HCT116 (cell line): ENCODE measurements at regions not wholly inside any gene's neighbourhood (a gene's known extent, or its start where the extent isn't known, plus 50 kb on each side); places are given as distances from the start of the nearest gene placed in this dataset.

Source experiments
- ATAC-seq: fragments of 200-7000 bp; cut with Tn5 transposase; 2 replicates; pipeline ENCODE4 v1.9.1; 2020; ENCODE audit warnings: mild to moderate bottlenecking, moderate library complexity
- BruUV-seq: library from RNA; stranded (reverse); fragments of 400-500 nt; replicated peaks from 2 replicates; lab custom pipeline; 2021; lab: Mats Ljungman, UMichigan
- CTCF ChIA-PET: fragments of 300-600 bp; sonication (Branson Sonifier 250); formaldehyde crosslinking; loops from one replicate; lab custom pipeline; 2021; ENCODE audit warnings: antibody characterized with exemption; lab: Charles Lee
- POLR2A ChIA-PET: fragments of 300-600, 350-600 bp; sonication (Branson Sonifier 250); formaldehyde crosslinking; loops from one replicate; lab custom pipeline; 2021; ENCODE audit warnings: antibody characterized with exemption; lab: Charles Lee
- RAD21 ChIA-PET, 2 experiments: fragments of 300-600 bp; sonication (Branson Sonifier 250); formaldehyde crosslinking; loops; one replicate each; lab custom pipeline; 2023; ENCODE audit warnings: low total read pairs in 2 of 2; ENCODE audit not compliant: uncharacterized antibody in 2 of 2, unreplicated experiment in 2 of 2, low non-redundant PET in 1 of 2; lab: Charles Lee
- DNase-seq: peaks from one replicate; pipeline ENCODE4 v3.0.0-alpha.2; 2010; ENCODE audit warnings: low read depth, low spot score
- H2AFZ ChIP-seq: fragments of 200-600 bp; shearing (Covaris generic), sonication (generic); 2 replicates; pipeline ENCODE4 v1.6.1; 2017; ENCODE audit warnings: low read depth, mixed run types, mixed read lengths, antibody characterized with exemption, low read length; ENCODE audit not compliant: poor library complexity, severe bottlenecking
- H3K27ac ChIP-seq: 2 replicates; pipeline ENCODE4 v1.5.1; 2012; ENCODE audit warnings: low read depth, low read length
- H3K27me3 ChIP-seq: fragments of 200-600 bp; sonication (generic); 2 replicates; pipeline ENCODE4 v1.6.1; 2016; ENCODE audit warnings: mixed run types, low read length, mixed read lengths; ENCODE audit not compliant: insufficient read depth
- H3K36me3 ChIP-seq, 2 experiments: fragments of 200-500 bp in 1 of 2; fragments of 200-600 bp in 1 of 2; sonication (Bioruptor generic) in 1 of 2; sonication (generic) in 1 of 2; 2 replicates each; pipeline versions ENCODE4 v1.5.1 to v1.6.1; 2014 to 2016; ENCODE audit warnings: low read length in 2 of 2, inconsistent platforms in 1 of 2, mixed read lengths in 1 of 2, mixed run types in 1 of 2; ENCODE audit not compliant: insufficient read depth in 2 of 2, control insufficient read depth in 1 of 2
- H3K4me1 ChIP-seq, 2 experiments: fragments of 200-600 bp in 1 of 2; sonication (generic) in 1 of 2; 2 replicates each; pipeline versions ENCODE4 v1.5.1 to v1.6.1; 2012 to 2017; ENCODE audit warnings: low read length in 2 of 2, inconsistent platforms in 1 of 2, mild to moderate bottlenecking in 1 of 2, mixed read lengths in 1 of 2, mixed run types in 1 of 2, moderate library complexity in 1 of 2; ENCODE audit not compliant: insufficient read depth in 2 of 2, control insufficient read depth in 1 of 2
- H3K4me2 ChIP-seq: fragments of 200-600 bp; sonication (generic); 2 replicates; pipeline ENCODE4 v1.6.1; 2017; ENCODE audit warnings: mixed run types, low read length, mixed read lengths
- H3K4me3 ChIP-seq, 2 experiments: fragments of 200-600 bp in 1 of 2; sonication (generic) in 1 of 2; replicated peaks in 1 of 2; 2 replicates each; pipeline ENCODE4 v1.5.1; 2011 to 2016; ENCODE audit warnings: low read length in 2 of 2, control low read depth in 1 of 2, low read depth in 1 of 2, mild to moderate bottlenecking in 1 of 2, mixed read lengths in 1 of 2, mixed run types in 1 of 2
- H3K79me2 ChIP-seq: fragments of 200-600 bp; sonication (generic); 2 replicates; pipeline ENCODE4 v1.6.1; 2017; ENCODE audit warnings: mild to moderate bottlenecking, mixed run types, low read length, moderate library complexity, mixed read lengths; ENCODE audit not compliant: insufficient read depth
- H3K9ac ChIP-seq: fragments of 200-600 bp; sonication (generic); 2 replicates; pipeline ENCODE4 v1.6.1; 2016; ENCODE audit warnings: low read length, mixed read lengths
- H3K9me2 ChIP-seq: fragments of 200-600 bp; sonication (generic), shearing (Covaris generic); 2 replicates; pipeline ENCODE4 v1.6.1; 2017; ENCODE audit warnings: mixed run types, mild to moderate bottlenecking, moderate library complexity; ENCODE audit not compliant: insufficient read depth
- H3K9me3 ChIP-seq, 2 experiments: fragments of 200-500 bp in 1 of 2; fragments of 200-600 bp in 1 of 2; sonication (Bioruptor generic) in 1 of 2; sonication (generic) in 1 of 2; 2 replicates each; pipeline ENCODE4 v1.6.1; 2014 to 2017; ENCODE audit warnings: low read length in 2 of 2, mixed read lengths in 2 of 2, inconsistent platforms in 1 of 2, low read depth in 1 of 2, mild to moderate bottlenecking in 1 of 2, mixed run types in 1 of 2, moderate library complexity in 1 of 2; ENCODE audit not compliant: control insufficient read depth in 1 of 2, insufficient read depth in 1 of 2
- H4K20me1 ChIP-seq: fragments of 200-600 bp; sonication (generic), shearing (Covaris generic); 2 replicates; pipeline ENCODE4 v1.6.1; 2017; ENCODE audit warnings: mixed run types, mild to moderate bottlenecking, moderate library complexity; ENCODE audit not compliant: insufficient read depth
- CBX3 ChIP-seq: IDR thresholded peaks from 2 replicates; pipeline ENCODE4 v1.6.1; 2012; ENCODE audit warnings: low read depth
- ELF1 ChIP-seq: IDR thresholded peaks from 2 replicates; pipeline ENCODE4 v1.6.1; 2012; ENCODE audit warnings: low read depth, borderline replicate concordance
- EZH2 ChIP-seq: fragments of 200-600 bp; sonication (generic); IDR thresholded peaks from 2 replicates; pipeline ENCODE4 v1.6.1; 2017; ENCODE audit warnings: antibody characterized with exemption, mixed run types
- FOSL1 ChIP-seq: IDR thresholded peaks from 2 replicates; pipeline ENCODE4 v1.6.1; 2012; ENCODE audit warnings: low read depth
- JUND ChIP-seq: IDR thresholded peaks from 2 replicates; pipeline ENCODE4 v1.6.1; 2012
- POLR2AphosphoS5 ChIP-seq: IDR thresholded peaks from 2 replicates; pipeline ENCODE4 v1.6.1; 2011; ENCODE audit warnings: mild to moderate bottlenecking, low read depth, low read length, moderate library complexity
- RAD21 ChIP-seq: IDR thresholded peaks from 2 replicates; pipeline ENCODE4 v1.6.1; 2012; ENCODE audit warnings: low read depth, mild to moderate bottlenecking
- SRF ChIP-seq: IDR thresholded peaks from 2 replicates; pipeline ENCODE4 v1.6.1; 2012; ENCODE audit warnings: low read depth
- TCF7L2 ChIP-seq: IDR thresholded peaks from 2 replicates; pipeline ENCODE4 v1.7.0; 2011; ENCODE audit warnings: borderline replicate concordance, inconsistent platforms; ENCODE audit not compliant: insufficient read depth, insufficient read length; ENCODE audit errors: extremely low read depth
- YY1 ChIP-seq: IDR thresholded peaks from 2 replicates; pipeline ENCODE4 v1.6.1; 2011; ENCODE audit warnings: low read length, low read depth, moderate library complexity, mild to moderate bottlenecking; ENCODE audit not compliant: insufficient replicate concordance; ENCODE audit errors: extremely low read depth
- ZFX ChIP-seq: fragments of 450-650 bp; IDR thresholded peaks from 2 replicates; pipeline ENCODE4 v1.6.1; 2017
- ZNF274 ChIP-seq: fragments of 200-500 bp; sonication (Bioruptor generic); IDR thresholded peaks from 2 replicates; pipeline ENCODE4 v1.6.1; 2014; ENCODE audit warnings: mild to moderate bottlenecking, low read depth, low read length, inconsistent platforms
- intact Hi-C: fragments of 100-400 bp; cut with micrococcal nuclease; formaldehyde crosslinking; loops from 2 replicates; pipeline ENCODE4 v1.10.0; 2022
- TF ChIP-seq, protein P1 (sequence below): IDR thresholded peaks from 2 replicates; pipeline ENCODE4 v1.6.1; 2012
- TF ChIP-seq, protein P2 (sequence below), 3 experiments: fragments of 200-600 bp in 1 of 3; sonication (generic) in 1 of 3; IDR thresholded peaks in 2 of 3; conservative IDR thresholded peaks in 1 of 3; 2 replicates each; pipeline ENCODE4 v1.5.1; 2012 to 2017; ENCODE audit warnings: low read depth in 2 of 3, low read length in 2 of 3, antibody characterized with exemption in 1 of 3, borderline replicate concordance in 1 of 3, control low read depth in 1 of 3, mild to moderate bottlenecking in 1 of 3, mixed read lengths in 1 of 3, mixed run types in 1 of 3, moderate library complexity in 1 of 3; ENCODE audit not compliant: insufficient read depth in 1 of 3
- TF ChIP-seq, protein P3 (sequence below): IDR thresholded peaks from 2 replicates; pipeline ENCODE4 v1.6.1; 2012
- TF ChIP-seq, protein P4 (sequence below): IDR thresholded peaks from 2 replicates; pipeline ENCODE4 v1.6.1; 2011; ENCODE audit warnings: mild to moderate bottlenecking, low read length, moderate library complexity; ENCODE audit not compliant: insufficient replicate concordance; ENCODE audit errors: extremely low read depth
- TF ChIP-seq, protein P5 (sequence below): IDR thresholded peaks from 2 replicates; pipeline ENCODE4 v1.6.1; 2012; ENCODE audit warnings: low read depth

DNA sequence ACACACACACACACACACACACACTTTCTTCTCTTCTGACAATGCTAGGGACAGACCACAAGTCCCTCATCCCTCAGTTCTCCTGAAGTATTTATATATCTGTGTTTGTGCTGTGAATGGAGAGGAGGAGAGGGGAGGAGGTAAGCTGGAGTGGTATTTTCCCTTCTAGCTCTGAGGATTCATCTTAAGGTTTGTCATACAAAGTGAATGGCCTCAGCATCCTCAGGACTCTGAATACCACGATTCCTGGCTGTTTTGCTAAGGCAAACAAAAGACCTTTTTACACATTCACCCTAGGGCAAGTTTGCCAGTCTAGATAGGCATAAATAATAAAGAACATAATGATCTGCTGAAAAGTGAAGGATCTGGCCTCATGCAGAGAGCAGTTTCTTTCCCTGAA is 65.7 kb upstream of the CHMP2B start (continued):
- TF ChIP-seq SRF (no peak), ELF1 (no peak), TCF7L2 (no peak)

DNA sequence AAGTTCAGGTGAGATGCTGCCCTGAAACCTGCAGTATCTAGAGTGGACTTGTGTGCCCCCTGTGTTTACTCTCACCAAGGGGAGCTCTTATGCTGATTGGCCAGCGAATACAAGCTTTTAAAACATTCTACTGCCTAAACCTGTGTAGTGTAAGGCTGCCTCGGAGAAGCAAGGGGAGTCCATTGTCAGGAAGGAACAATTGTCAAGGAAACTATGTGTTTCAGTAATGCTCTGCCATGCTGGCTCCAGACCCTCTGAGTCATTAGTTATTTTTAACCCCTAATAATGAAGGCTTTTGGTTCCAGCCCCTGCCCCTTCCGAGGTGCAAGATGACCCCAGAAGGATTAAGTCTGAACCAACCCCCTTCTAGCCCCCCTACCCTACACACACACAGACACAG is 66.1 kb upstream of the CHMP2B start:
- intact Hi-C loops, result loop anchor here (10.0 kb wide), 2 partner anchors 186 to 456 kb away; no protein-coding TSS in a partner anchor

More for the DNA sequence above, 66.1 kb upstream of the CHMP2B start:
- no peak overlapping the region for H3K4me2 ChIP-seq
- H2AFZ ChIP-seq, result no peak overlapping the region
- no peak overlapping the region for H3K4me3 ChIP-seq
- POLR2A ChIA-PET, result no interaction called here
- RAD21 ChIA-PET, result no interaction called here
- no TSS peak for BruUV-seq
- no peaks in the 10 kb centered on the region for H3K79me2 ChIP-seq
- no peaks in the 10 kb centered on the region for H3K9me2 ChIP-seq
- no peaks in the 10 kb centered on the region for H4K20me1 ChIP-seq
- no peaks in the 10 kb centered on the region for H3K4me1 ChIP-seq
- ATAC-seq (no peak), DNase-seq (no peak)
- CTCF ChIA-PET, result no interaction called here
- H3K27ac ChIP-seq, result no peak overlapping the region
- no peaks in the 10 kb centered on the region for H3K27me3 ChIP-seq
- H3K9ac ChIP-seq, result no peak overlapping the region
- no peaks in the 10 kb centered on the region for H3K9me3 ChIP-seq
- H3K36me3 ChIP-seq, result no peaks in the 10 kb centered on the region
- no peak for TF ChIP-seq FOSL1
- TF ChIP-seq TCF7L2, result no peak
- TF ChIP-seq RAD21, result no peak
- no peak for TF ChIP-seq EZH2
- TF ChIP-seq, protein P1, sequence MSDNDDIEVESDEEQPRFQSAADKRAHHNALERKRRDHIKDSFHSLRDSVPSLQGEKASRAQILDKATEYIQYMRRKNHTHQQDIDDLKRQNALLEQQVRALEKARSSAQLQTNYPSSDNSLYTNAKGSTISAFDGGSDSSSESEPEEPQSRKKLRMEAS, result no peak
- no peak for TF ChIP-seq SRF
- TF ChIP-seq, protein P2, sequence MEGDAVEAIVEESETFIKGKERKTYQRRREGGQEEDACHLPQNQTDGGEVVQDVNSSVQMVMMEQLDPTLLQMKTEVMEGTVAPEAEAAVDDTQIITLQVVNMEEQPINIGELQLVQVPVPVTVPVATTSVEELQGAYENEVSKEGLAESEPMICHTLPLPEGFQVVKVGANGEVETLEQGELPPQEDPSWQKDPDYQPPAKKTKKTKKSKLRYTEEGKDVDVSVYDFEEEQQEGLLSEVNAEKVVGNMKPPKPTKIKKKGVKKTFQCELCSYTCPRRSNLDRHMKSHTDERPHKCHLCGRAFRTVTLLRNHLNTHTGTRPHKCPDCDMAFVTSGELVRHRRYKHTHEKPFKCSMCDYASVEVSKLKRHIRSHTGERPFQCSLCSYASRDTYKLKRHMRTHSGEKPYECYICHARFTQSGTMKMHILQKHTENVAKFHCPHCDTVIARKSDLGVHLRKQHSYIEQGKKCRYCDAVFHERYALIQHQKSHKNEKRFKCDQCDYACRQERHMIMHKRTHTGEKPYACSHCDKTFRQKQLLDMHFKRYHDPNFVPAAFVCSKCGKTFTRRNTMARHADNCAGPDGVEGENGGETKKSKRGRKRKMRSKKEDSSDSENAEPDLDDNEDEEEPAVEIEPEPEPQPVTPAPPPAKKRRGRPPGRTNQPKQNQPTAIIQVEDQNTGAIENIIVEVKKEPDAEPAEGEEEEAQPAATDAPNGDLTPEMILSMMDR (IDR thresholded peaks at IDR 0.05 in 2 of 3, conservative IDR thresholded peaks at IDR 0.05 in 1 of 3; ENCODE audit: borderline replicate concordance in 1 of 3, insufficient read depth in 1 of 3, low read depth in 2 of 3, low read length in 2 of 3), result no peak
- TF ChIP-seq POLR2AphosphoS5, result no peak
- TF ChIP-seq, protein P3, sequence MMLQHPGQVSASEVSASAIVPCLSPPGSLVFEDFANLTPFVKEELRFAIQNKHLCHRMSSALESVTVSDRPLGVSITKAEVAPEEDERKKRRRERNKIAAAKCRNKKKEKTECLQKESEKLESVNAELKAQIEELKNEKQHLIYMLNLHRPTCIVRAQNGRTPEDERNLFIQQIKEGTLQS, result no peak
- TF ChIP-seq YY1, result no peak
- TF ChIP-seq ELF1, result no peak
- TF ChIP-seq JUND, result no peak
- no peak for TF ChIP-seq CBX3
- TF ChIP-seq, protein P4, sequence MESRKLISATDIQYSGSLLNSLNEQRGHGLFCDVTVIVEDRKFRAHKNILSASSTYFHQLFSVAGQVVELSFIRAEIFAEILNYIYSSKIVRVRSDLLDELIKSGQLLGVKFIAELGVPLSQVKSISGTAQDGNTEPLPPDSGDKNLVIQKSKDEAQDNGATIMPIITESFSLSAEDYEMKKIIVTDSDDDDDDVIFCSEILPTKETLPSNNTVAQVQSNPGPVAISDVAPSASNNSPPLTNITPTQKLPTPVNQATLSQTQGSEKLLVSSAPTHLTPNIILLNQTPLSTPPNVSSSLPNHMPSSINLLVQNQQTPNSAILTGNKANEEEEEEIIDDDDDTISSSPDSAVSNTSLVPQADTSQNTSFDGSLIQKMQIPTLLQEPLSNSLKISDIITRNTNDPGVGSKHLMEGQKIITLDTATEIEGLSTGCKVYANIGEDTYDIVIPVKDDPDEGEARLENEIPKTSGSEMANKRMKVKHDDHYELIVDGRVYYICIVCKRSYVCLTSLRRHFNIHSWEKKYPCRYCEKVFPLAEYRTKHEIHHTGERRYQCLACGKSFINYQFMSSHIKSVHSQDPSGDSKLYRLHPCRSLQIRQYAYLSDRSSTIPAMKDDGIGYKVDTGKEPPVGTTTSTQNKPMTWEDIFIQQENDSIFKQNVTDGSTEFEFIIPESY, result no peak
- no peak for TF ChIP-seq ZFX
- no peak for TF ChIP-seq ZNF274
- TF ChIP-seq, protein P5, sequence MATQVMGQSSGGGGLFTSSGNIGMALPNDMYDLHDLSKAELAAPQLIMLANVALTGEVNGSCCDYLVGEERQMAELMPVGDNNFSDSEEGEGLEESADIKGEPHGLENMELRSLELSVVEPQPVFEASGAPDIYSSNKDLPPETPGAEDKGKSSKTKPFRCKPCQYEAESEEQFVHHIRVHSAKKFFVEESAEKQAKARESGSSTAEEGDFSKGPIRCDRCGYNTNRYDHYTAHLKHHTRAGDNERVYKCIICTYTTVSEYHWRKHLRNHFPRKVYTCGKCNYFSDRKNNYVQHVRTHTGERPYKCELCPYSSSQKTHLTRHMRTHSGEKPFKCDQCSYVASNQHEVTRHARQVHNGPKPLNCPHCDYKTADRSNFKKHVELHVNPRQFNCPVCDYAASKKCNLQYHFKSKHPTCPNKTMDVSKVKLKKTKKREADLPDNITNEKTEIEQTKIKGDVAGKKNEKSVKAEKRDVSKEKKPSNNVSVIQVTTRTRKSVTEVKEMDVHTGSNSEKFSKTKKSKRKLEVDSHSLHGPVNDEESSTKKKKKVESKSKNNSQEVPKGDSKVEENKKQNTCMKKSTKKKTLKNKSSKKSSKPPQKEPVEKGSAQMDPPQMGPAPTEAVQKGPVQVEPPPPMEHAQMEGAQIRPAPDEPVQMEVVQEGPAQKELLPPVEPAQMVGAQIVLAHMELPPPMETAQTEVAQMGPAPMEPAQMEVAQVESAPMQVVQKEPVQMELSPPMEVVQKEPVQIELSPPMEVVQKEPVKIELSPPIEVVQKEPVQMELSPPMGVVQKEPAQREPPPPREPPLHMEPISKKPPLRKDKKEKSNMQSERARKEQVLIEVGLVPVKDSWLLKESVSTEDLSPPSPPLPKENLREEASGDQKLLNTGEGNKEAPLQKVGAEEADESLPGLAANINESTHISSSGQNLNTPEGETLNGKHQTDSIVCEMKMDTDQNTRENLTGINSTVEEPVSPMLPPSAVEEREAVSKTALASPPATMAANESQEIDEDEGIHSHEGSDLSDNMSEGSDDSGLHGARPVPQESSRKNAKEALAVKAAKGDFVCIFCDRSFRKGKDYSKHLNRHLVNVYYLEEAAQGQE, result no peak
